Daoy (cell line): ENCODE measurements at regions not wholly inside any gene's neighbourhood (a gene's known extent, or its start where the extent isn't known, plus 50 kb on each side); places are given as distances from the start of the nearest gene placed in this dataset.
"Not testable (repeated sequence)": the region's sequence is repeated elsewhere in the genome, so short reads cannot be mapped to it uniquely, and the experiment has no call there.

Experiments used
- DNase-seq: peaks from one replicate; pipeline ENCODE4 v3.0.0-alpha.2; 2015; ENCODE audit warnings: low read depth

DNA sequence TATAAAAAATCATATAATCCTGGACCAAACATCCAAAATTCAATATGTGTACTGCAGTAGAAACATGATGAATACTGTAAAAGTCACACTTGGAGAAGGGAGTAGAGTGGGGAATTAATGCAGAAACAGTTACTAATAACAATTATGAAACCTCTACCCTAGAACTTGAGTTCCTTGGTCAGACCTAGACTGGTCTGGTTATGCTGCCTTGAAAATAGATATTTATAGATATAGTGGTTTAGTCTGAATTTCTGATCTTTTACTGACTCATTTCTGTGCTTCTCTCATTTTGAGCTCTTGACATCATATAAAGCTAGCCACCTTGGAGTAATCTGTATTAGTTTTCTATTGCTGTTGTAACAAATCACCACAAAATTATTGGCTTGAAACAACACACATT is 808.7 kb upstream of the CDH10 start:
- DNase-seq = no peak

DNA sequence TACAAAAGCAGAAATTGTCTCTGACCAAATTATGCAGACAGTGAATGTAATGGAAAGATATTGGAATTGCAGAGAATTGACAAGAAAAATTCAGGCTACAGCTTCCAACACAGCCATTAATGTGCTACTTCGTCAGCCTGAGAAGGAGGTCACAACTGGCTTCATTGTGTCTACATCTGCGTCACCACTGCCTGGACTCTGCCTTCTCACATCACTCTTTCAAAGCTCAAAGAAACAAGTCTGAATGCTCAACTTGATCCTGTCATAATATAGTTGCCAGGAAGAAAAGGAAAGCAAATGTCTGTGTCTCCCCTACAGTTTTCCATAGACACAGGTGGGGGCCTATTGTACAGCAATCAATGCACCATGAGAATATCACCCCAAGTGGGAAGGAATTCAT is 806.5 kb upstream of the CDH10 start:
- DNase-seq = no peak

DNA sequence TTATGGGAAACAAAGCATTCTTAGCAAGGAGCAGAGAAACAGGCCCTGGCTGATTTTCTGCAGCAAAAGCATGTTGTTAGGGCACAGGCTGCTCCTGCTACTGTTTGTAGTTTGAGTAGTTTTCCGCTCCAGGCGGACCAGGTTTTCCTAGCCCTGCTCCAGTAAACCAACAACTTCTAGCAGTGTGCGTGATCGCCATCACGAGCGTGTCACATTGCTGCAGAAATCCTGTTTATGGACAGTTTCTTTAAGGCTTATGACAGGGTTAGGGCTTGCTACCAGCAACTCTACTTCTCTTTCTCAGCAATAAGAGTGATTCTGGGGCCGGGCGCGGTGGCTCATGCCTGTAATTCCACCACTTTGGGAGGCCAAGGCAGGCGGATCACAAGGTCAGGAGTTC is 803.9 kb upstream of the CDH10 start:
- DNase-seq = no peak

DNA sequence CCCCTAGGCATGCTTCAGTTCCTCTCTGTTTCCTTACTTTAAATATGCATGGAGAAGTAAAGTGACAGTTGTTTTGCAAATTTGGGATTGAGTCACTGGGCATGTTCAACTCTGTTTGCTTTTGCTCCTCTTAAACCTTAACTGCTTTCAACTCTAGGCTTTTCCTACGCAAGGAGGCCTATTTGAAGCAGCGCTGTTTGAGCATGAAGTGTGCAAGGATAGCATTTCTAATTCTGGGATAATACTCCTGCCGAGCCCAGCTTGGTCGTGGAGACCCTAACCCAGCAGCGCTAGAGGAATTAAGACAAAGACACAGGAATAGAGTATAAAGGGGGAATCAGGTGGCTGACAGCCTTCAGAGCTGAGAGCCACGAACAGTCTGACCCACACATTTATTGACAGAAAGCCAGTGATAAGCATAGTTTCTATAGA is 803.4 kb upstream of the CDH10 start:
- no peak for DNase-seq

DNA sequence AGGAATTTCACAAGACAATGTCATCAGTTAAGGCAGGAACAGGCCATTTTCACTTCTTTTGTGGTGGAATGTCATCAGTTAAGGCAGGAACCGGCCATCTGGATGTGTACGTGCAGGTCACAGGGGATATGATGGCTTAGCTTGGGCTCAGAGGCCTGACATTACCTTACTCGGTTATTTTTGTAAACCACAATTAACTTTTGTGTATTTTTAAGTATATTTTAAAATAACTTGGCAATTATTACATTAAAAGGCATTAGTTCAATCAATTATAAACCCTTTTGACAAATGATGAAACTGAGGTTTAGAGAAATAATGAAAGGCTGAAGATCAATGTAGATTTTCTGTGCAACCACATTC is 801.3 kb upstream of the CDH10 start:
- not testable (repeated sequence) for DNase-seq

DNA sequence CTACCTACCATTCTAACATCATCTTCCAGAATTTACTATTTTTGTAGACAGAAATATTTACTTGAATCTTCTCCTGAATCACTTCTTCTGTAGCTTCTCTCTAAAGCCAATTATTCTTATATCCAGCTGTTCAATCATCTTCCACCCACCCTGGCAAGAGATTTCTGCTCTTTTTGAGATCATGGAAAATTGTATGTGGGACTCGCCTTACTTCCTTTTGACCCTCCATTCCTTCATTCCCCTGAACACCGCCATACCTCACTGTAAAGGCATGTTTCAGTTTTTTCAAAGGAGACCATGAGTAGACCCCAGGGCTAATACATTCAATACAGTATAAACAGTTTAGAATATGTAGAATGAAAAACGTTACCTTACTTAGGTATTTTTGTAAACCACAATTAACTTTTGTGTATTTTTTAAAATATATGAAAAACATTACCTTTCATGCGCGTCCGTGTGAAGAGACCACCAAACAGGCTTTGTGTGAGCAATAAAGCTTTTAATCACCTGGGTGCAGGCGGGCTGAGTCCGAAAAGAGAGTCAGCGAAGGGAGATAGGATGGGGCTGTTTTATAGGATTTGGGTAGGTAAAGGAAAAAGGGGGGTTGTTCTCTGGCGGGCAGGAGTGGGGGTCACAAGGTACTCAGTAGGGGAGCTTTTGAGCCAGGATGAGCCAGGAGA is 800.7 kb upstream of the CDH10 start:
- DNase-seq = not testable (repeated sequence)

DNA sequence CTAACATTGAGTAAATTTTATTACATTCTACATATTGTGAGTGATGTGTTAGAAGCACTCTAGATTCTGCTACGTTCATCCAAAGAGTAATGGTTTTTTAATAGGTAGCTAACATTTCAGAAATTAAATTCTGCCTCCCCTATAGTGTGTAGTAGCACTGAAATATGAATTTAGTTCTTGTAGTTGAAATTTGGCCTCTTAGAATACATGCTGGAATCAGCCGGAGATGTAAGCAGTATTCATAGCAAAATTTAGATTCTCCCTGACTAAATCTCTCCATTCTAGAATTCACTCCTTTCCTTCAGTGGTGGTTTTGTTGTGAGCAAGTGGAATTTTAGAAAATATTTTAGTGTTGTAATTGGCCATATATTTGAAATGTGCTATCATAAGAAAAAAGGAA is 799.9 kb upstream of the CDH10 start:
- no peak for DNase-seq

DNA sequence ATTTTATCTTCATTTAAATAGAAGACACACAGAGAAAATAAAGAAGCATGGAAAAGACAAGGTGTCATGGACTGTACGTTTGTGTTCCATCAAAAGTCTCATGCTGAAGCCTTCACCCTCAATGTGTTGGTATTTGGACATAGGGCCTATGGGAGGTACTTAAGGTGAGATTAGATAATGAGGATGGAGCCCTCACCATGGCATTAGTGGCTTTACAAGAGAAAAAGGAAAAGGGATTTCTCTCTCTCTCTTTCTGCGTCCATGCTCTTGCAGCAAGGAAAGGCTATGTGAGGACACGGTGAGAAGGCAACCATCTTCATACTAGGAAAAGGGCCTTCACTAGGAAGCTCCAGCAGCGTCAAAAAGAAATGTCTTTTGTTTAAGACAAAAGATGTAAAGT is 797.0 kb upstream of the CDH10 start:
- DNase-seq = no peak

DNA sequence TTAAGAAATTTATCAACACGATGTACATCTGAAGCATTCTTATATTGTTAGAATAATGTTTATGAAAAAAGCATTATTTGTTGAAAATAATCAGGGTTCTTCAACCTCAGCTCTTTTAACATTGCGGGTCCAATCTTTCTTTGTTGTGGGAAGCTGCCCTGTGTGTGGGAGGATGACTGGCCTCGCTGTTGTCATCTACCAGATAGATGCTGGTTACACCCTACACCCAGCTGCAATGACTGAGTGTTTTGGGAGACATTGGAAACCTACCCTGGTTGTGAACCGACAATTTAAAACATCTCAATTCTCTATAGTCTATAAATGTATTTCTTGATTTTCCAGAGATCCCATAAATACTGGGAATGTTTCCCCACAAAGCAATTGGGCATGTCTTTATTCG is 794.2 kb upstream of the CDH10 start:
- DNase-seq = no peak

DNA sequence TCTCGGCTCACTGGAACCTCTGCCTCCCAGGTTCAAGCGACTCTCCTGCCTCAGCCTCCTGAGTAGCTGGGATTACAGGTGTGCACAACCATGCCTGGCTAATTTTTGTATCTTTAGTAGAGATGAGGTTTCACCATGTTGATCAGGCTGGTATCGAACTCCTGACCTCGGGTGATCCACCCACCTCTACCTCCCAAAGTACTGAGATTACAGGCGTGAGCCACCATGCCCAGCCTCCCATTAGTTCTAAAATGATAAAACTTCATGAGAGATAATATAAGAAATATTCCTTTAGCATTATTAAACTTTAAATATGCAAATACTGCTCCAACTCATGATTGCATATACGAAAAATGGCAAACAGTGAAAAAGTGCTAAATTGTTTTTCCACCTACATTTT is 793.6 kb upstream of the CDH10 start:
- not testable (repeated sequence) for DNase-seq

DNA sequence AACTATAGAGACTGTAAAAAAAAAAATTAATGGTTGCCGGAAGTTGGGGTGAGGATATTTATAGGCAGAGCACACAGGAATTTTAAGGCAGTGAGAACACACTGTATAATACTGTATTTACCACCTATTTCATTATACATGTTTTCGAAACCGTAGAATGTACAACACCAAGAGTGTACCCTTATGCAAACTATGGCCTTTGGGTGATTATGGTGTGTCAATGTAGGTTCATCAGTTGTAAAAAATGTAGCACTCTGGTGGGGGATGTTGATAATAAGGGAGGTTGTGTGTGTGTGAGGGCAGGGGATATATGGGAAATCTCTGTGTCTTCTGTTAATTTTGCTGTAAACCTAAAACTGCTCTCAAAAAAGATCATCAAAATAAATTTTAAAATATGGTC is 791.7 kb upstream of the CDH10 start:
- DNase-seq = no peak

DNA sequence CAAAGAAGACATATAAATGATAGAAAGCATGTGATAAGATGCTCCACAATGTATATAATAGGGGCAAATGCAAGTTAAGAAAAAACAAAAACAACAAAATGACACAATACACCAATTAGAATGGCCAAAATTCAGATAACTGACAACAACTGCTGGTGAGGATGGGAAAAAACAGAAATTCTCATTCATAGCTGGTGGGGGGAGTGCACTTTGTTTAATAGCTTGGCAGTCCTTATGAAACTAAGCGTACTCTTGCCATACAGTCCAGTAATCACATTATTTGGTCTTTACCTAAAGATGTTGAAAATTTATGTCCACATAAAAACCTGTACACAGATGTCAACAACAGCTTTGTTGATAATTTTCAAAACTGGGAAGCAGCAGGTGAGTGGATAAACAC is 791.1 kb upstream of the CDH10 start:
- DNase-seq = no peak

DNA sequence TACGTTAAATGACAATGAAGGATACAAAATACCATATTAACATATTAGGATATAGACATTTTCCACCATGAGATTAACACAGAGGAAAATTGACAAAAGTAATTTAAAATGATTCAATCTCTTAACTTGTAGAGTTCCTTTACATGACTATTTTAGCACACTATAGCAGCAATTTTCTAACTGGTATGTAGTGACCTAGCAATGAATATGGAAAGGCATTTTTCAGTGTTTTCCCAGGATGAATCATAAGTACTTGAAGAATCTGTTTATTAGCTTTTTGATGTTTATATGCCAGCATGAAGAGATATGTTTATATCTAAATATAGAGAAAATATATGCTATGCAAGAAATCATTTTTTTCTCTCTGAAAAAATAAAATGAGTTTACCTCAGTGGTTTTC is 782.5 kb upstream of the CDH10 start:
- no peak for DNase-seq

DNA sequence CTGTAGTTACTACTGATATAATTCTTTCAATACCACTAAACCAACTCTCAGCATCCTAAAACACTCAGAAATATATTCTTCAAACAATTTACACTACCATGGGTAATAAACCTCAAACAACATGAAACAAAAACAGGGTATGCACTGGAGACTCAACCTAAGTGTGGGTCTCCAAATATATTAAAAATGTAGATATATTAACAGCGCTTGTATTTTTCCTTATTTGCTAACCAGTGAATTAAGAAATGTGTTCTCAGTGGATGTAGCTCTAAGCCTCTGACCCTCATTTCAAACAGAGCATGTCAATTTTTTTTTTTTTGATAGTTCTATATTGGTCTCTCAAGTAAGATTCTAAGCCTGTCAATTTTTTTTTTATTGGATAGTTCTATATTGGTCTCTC is 778.5 kb upstream of the CDH10 start:
- no peak for DNase-seq

DNA sequence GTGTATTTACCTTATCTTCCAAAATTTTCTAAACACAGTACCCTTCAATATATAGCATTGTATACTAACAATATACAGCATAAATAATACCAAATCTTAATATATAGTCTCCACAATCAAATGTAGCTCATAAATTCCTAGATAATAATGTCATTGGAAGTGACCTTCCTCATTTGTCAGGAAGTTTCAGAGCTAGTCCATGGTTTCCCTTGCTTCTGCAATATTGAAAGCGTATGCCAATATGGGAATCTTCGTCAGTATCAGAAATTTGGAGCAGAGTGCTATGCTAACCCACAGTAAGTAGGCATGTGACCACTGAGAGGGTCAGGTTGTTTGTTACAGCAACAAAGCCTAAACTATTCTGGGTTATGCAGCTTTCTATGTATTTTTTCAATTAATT is 774.9 kb upstream of the CDH10 start:
- DNase-seq = no peak

DNA sequence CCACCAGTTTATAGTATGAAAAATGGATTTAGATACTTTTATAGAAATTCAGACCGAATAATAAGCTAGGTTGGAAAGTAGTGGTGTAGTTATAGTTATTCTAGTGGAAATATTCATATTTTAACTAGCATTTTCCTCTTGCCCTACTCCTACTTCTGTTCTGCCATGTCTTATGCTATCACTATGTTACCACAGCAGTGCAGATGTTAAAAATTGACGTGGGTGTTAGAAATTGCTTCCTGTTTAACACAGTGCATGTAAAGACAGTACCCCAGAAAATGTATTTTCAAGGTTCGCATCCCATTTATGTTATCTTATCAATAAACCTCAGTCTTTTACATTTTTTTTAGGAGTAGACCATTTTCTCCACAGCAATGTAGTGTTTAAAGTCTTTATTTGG is 774.2 kb upstream of the CDH10 start:
- no peak for DNase-seq

DNA sequence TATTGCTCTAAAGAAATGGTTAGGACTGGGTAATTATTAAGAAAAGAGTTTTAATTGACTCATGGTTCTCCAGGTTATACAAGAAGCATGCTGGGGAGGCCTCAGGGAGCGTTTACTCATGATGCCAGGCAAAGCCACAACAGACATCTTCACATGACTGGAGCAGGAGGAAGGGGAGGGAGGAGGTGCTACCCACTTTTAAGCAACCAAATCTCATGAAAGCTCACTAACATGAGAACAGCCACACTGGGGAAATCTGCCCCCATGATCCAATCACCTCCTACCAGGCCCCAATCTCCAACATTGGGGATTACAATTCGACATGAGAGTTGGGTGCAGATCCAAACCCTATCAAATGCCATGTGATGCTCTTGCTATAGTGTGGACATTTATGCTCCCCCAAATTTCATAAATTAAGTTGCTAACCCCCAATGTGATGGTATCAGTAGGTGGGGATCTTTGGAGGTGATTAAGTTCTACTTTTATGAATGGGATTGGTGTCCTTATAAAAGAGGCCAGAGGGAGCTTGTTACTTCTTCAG is 773.6 kb upstream of the CDH10 start:
- DNase-seq = no peak

DNA sequence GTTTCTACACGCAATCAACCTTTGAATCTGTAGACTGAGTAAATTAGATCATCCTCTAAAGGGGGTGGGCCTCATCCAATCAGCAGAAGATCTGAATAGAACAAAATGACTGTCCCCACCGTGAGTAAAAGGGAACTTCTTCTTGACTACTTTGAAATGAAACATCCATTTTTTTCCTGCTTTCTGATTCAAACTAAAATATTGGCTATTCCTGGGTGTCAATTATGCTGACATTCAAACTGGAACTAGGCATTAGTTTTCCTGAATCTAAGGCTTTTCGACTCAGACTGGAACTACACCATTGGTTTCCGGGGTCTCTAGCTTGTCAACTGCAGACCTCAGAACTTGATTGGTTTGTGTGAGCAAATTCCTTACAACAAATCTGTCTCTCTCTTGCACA is 772.2 kb upstream of the CDH10 start:
- no peak for DNase-seq

DNA sequence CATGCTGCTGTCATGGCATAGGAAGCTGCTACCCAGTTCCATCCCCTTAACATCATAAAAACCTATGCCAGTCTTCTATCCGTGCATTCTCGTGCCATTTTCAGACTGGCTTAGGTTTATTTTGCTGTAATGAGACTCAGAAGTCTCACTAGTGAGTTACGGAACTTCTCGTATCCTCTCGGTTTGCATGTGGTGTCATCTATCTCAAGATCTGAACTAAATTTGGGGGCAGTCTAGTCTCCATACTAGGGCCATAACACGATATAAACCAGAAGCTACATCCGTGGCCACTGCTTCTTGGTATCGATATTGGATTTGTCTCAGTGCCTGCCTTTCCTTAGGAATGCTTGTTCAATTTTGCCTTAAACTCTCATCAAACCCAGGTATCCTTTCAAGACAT is 771.2 kb upstream of the CDH10 start:
- DNase-seq = no peak

DNA sequence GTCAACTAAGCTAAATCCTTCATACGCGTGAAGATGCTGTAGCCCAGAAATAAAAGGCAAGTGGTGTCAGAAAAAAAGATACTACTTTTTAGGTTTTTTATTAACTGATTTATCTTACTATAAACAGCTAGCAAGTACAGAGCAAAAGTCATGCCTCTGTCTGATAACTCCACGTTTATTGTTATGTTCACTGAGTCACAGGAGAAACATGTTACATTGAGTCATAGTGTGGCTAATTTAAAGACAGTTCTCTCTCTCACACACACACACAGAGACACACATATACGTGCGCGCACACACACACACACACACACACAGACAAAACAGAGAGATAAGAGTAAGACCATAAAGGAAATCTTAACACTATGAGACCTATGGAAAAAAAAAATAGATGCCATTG is 770.0 kb upstream of the CDH10 start:
- peak; percentile 53 for DNase-seq

DNA sequence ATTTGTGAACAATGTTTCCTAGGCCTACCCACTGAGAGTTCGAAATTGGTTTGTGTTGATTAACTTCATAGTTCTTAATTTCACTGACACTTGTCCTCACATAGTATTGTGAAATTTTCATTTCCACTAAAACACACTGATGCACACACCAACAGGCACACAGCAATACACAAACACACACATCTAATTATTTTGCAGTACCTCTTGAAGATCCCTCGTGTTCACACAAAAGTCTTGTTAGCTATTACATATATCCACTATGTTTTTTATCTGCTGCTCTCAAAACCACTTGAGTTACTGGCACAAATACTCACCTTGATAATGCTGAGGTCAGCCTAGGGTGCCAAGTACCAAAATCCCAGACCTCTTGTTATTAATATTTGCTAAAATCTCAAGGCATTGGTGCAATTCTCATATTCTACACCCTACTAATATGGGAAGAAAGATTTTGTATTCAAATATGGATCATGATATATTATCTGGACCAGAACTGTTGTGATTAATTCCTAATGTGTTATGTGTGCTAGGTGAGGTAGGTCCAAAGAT is 767.4 kb upstream of the CDH10 start:
- DNase-seq = no peak

DNA sequence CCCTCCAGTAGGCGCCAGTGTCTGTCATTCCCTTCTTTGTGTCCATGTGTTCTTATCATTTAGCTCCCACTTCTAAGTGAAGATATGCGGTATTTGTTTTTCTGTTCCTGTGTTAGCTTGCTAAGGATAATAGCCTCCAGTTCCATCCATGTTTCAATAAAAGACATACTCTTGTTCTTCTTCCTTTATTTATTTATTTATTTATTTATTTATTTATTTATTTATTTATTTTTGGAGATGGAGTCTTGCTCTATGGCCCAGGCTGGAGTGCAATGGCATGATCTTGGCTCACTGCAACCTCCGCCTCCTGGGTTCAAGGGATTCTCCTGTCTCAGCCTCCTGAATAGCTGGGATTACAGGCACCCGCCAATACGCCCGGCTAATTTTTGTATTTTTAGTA is 762.6 kb upstream of the CDH10 start:
- not testable (repeated sequence) for DNase-seq

DNA sequence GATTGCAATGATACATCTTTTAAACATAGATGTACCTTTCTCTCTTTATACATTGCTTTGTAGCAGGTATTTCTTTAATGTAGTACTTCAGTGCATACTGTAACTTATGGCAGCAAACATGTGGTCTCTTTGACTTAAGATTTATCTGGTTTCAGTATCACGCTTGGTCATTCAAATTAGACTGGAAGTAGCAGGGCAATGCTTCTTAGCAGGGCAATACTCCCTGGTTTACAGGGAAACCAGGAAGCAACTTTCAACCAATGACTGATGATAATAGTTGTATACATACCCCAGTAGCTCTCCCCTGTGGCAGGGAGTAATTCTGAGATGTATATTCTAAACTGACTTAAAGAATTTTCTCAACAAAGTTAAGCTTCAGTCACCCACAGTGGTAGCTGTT is 761.1 kb upstream of the CDH10 start:
- DNase-seq = no peak

DNA sequence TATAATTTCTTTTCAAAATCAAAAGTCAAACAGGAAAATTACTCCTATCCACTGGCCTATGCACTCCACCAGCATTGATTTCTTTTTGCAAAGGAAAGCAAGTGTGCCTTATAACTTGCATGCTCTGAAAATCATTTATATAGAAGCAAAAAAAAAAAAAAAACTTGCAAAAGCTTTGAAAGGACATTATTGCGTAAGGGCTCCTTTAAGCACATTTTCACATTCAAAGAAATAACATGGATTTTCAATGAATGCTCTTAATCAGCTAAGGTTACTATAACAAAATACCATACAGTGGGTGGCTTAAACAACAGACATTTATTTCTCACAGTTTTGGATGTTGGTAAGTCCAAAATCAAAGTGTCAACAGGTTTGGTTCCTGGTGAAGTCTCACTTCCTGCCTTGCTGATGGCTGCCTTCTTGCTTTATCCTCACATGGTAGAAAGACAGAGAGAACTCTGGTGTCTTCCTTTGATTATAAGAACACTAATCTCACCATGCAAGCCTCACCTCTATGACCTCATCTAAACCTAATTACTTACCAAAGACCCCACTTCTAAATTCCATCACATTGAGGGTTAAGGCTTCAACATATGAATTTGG is 755.2 kb upstream of the CDH10 start:
- DNase-seq = no peak
